LNCaP clone FGC (cell line): ENCODE measurements at regions not wholly inside any gene's neighbourhood (a gene's known extent, or its start where the extent isn't known, plus 50 kb on each side); places are given as distances from the start of the nearest gene placed in this dataset.

Experiments
- DNase-seq: peaks from one replicate; pipeline ENCODE4 v3.0.0-alpha.2; 2011; ENCODE audit warnings: low read depth
- H3K4me3 ChIP-seq: 2 replicates; pipeline ENCODE4 v1.5.1; 2011; ENCODE audit warnings: mild to moderate bottlenecking, low read depth, low read length, control low read depth
- TF ChIP-seq, protein P1 (sequence below): IDR thresholded peaks from 2 replicates; pipeline ENCODE4 v1.5.1; 2012; ENCODE audit warnings: mild to moderate bottlenecking; ENCODE audit not compliant: control insufficient read depth, insufficient read depth; ENCODE audit errors: extremely low read depth

DNA sequence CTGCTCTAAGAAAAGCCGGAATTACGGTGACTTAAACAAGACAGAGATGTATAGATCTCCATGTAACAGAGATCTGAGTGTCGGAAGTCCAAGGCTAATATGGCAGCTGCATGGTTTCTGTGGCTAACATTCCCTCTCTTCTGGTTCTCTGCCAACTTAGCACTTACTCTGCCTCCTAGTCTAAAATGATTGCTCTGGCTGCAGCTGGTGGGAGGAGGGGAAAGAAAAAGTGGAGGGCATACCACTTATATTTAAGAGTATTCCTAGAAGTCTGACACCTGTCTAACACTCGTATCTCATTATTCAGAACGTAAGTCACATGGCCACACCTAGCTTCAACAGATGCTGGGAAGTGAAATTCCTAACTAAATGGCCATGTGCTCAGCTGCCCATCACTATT is 551.5 kb upstream of the TLE4 start:
- TF ChIP-seq, protein P1, sequence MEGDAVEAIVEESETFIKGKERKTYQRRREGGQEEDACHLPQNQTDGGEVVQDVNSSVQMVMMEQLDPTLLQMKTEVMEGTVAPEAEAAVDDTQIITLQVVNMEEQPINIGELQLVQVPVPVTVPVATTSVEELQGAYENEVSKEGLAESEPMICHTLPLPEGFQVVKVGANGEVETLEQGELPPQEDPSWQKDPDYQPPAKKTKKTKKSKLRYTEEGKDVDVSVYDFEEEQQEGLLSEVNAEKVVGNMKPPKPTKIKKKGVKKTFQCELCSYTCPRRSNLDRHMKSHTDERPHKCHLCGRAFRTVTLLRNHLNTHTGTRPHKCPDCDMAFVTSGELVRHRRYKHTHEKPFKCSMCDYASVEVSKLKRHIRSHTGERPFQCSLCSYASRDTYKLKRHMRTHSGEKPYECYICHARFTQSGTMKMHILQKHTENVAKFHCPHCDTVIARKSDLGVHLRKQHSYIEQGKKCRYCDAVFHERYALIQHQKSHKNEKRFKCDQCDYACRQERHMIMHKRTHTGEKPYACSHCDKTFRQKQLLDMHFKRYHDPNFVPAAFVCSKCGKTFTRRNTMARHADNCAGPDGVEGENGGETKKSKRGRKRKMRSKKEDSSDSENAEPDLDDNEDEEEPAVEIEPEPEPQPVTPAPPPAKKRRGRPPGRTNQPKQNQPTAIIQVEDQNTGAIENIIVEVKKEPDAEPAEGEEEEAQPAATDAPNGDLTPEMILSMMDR = no peak
- DNase-seq = no peak
- H3K4me3 ChIP-seq = no peak overlapping the region

- TF ChIP-seq, protein P1 = no peak
- no peak overlapping the region for H3K4me3 ChIP-seq
- DNase-seq = no peak
Observed at GRCh38 chr9:79021084-79021483, 550.7 kb upstream of the TLE4 start.

DNA sequence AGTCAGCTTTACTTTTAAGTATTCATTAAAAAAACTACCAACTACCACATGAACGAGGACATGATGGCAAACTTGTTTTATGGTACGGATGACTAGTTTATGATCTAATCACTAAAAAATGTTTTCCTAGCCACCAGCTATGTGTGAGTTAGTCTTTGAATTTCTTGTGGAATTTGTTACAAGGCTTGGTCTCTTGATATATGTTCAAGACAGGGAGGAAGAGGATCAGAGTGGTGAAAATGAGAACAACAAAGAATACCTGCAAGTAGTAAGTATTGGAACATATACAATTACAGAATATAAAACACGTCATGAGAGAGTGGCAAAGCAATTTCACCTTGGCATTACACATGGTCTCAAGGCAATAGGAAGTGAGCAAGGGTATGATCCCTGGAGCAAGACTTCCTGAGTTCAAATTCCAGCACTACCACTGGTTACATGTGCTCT is 548.6 kb upstream of the TLE4 start:
- TF ChIP-seq, protein P1 = no peak
- H3K4me3 ChIP-seq = no peak overlapping the region
- DNase-seq = no peak

DNA sequence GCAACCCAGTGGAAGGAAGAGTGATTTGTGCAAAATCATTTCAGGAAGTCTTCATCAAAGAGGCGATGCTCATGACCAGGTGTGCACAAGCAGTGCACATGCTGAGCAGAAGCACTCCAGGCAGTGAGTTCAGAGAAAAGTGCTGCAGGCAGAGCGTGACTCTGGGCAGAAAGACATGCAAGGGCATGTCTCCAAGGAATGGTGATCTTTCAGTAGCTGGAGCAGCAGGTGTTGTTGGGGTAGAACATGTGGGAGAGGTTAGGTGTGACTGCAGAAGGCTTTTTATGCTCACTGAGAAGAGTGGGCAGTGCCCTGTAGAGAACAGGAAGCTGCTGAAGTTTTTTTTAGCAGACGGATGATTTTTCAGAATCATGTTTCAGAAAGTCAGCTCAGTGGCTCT is 545.4 kb upstream of the TLE4 start:
- TF ChIP-seq, protein P1 = no peak
- H3K4me3 ChIP-seq = no peak overlapping the region
- DNase-seq = no peak

DNA sequence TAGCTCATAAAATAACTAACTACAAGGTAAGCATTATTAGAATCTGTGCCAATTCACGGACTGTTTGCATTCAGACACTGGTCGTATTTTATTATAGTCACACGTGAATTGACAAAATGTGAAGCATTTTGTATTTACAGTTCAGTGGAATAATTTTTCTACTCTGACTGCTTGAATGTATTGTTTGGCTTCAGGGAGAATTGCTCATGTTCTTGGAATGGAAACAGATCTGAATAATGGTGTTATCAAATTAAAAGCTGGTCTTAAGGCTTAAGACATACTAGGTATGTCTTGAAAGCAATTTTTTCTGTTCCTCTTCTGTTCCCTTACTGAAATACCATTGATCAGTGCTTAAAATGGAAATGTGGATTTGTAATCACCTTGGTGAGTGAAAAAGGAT is 543.7 kb upstream of the TLE4 start:
- no peak overlapping the region for H3K4me3 ChIP-seq
- DNase-seq = no peak
- TF ChIP-seq, protein P1 = no peak

DNA sequence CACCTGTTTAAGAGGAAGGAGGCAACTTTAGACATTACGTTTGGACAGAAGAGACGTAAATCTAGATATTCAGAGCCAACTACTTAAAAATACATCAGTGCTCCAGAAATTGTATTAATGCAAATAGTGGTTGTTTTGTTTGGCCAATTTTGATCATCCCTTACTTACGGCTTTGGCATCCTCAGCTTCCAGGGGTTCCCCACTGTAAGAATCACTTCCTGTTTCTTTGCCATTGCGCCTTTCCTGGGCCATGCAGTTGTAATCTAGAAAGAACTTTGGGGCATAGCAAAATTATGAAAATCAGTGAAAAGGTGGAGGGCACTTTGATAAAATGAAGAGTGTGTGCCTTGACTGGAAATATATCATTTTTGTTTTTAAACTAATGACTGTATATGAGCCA is 537.2 kb upstream of the TLE4 start:
- no peak overlapping the region for H3K4me3 ChIP-seq
- no peak for DNase-seq
- TF ChIP-seq, protein P1 = no peak

DNA sequence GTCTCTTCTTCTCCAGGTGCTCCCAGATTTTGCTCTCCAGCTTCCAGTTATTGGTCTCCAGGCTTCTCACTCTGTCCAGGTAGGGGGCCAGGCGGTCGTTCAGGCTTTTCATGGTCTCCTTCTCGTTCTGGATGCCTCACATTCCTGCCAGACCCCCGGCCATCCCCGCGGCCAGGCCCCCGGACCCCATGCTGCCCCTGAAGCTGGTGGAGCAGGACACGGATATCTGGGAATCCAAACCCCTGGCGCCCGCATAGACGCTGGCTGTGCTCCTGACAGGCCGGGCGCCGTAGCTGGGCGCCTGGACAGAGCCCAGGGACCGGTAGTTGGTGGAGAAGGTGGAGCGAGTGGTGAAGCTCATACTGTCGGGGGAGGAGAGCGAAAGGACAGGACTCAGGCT is 534.4 kb upstream of the TLE4 start:
- TF ChIP-seq, protein P1 = no peak
- DNase-seq = no peak
- H3K4me3 ChIP-seq = no peak overlapping the region
